Pancreas (tissue), 10 donors: ENCODE measurements at regions not wholly inside any gene's neighbourhood (a gene's known extent, or its start where the extent isn't known, plus 50 kb on each side); places are given as distances from the start of the nearest gene placed in this dataset.
A peak's percentile ranks its signal among the peaks of the same experiment; 100 is the strongest.

Experiments used
- ATAC-seq, 4 donors: fragments of 200-7000 bp; cut with Tn5 transposase; one replicate each; pipeline versions ENCODE4 v1.8.0 to v1.9.1; 2020; ENCODE audit warnings: mild to moderate bottlenecking in 4 of 4, moderate library complexity in 4 of 4
- DNase-seq, 6 donors: peaks; one replicate each; pipeline ENCODE4 v3.0.0-alpha.2; 2020
- FAIRE-seq: peaks from 2 replicates; lab custom pipeline; 2012; peaks lifted over from hg19 to GRCh38; lab: Jason Lieb, UNC
- H3K27ac ChIP-seq, 4 donors: fragments of 200-600 bp; sonication (generic); 1 replicate in 3 of 4; 2 replicates in 1 of 4; pipeline versions ENCODE4 v1.5.0 to v1.8.0; 2020
- H3K27me3 ChIP-seq, 4 donors: fragments of 200-600 bp; one replicate each; pipeline ENCODE4 v1.8.0; 2021
- H3K36me3 ChIP-seq, 3 donors: fragments of 200-600 bp; sonication (generic) in 1 of 3; one replicate each; pipeline versions ENCODE4 v1.5.0 to v1.8.0; 2020 to 2021
- H3K4me1 ChIP-seq, 3 donors: fragments of 200-600 bp; one replicate each; pipeline ENCODE4 v1.8.0; 2021
- H3K4me3 ChIP-seq, 4 donors: fragments of 200-600 bp; sonication (generic) in 2 of 4; one replicate each; pipeline versions ENCODE4 v1.5.0 to v1.8.0; 2020 to 2021
- H3K9me3 ChIP-seq, 4 donors: fragments of 200-600 bp; one replicate each; pipeline ENCODE4 v1.8.0; 2021
- WGBS, 2 donors: extraction: QIAGEN DNeasy Blood & Tissue Kit; methylation state at CpG; one replicate each; pipeline ENCODE4 v1.1.7; 2013; 5-methylcytosine and 5-hydroxymethylcytosine counted together
- intact Hi-C, 3 donors: fragments of 100-400 bp; cut with DNase I; formaldehyde crosslinking; loops; one replicate each; pipeline versions ENCODE4 v1.11.1 to v1.14.2; 2022
- TF ChIP-seq, protein P1 (sequence below), 4 donors: fragments of 200-600 bp; sonication (generic) in 3 of 4; IDR thresholded peaks; one replicate each; pipeline versions ENCODE4 v1.5.0 to v1.8.0; 2021; ENCODE audit warnings: antibody characterized with exemption in 4 of 4
- donor health status: healthy with polysubstance abuse.
- donor health status: DM: no; HTN: no; CAD: no; lungs with moderate emphysema.
- donor health status: DM: no; HTN: no; CAD: no.
- donor health status: control.
- donor health status: control.
- donor health status: Bipolar disorder and iron deficiency.
- donor health status: DM: yes; HTN: yes; CAD: no.
- donor health status: DM: no; HTN: no; CAD: no.
- donor health status: DM: no; HTN: no; CAD: no.
- donor health status: DM: yes; HTN: yes; CAD: no.

DNA sequence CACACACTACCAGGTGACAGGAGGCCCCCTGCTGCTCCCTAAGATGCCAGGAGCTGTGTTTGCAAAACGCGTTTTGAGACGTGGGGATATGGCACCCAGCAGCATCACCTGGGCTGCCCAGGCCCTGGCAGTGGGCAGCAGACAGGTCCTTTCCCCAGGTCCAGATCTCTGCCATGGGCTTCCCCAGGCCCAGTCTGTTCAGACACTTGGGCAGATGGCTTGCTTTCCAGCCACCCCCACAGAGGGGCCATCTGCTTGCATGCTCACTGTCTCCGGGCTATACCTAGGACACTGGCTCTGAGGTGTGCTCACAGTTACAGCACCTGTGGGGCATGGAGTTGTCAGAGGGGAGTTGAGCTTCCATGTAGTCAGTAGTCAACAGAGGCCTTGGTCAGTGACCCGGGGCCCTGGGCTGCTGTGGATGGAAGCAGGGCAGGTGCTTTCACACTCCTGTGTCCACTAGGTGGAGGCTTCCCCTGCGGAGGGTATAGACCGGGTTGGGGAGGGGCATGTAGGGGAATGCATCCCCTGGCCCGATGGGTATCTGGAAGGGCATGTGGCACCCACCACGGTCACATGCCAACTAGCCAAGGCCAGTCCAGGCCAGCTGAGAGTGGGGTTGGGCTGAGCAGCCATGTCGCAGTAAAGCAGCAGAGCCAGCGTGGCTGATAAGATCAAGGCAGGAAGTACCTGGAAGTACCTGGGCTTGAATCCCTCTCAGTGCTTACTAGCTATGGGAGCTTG lies 185.4 kb upstream of the SLC24A3 start:
- no peak for ATAC-seq
- Histone ChIP-seq H3K4me3 (no peak overlapping the region), H3K27me3 (no peaks in the 10 kb centered on the region), H3K4me1 (no peaks in the 10 kb centered on the region), H3K36me3 (no peaks in the 10 kb centered on the region), H3K9me3 (no peaks in the 10 kb centered on the region), H3K27ac (no peak overlapping the region)
- peak in 1 of 6 donors; percentile 46 for DNase-seq
- no peak for FAIRE-seq
- intact Hi-C loops, result no loop called here
- 57 to 62% methylated on average over 11 of the region's 11 CpGs for WGBS, 2 donors
- TF ChIP-seq, protein P1, sequence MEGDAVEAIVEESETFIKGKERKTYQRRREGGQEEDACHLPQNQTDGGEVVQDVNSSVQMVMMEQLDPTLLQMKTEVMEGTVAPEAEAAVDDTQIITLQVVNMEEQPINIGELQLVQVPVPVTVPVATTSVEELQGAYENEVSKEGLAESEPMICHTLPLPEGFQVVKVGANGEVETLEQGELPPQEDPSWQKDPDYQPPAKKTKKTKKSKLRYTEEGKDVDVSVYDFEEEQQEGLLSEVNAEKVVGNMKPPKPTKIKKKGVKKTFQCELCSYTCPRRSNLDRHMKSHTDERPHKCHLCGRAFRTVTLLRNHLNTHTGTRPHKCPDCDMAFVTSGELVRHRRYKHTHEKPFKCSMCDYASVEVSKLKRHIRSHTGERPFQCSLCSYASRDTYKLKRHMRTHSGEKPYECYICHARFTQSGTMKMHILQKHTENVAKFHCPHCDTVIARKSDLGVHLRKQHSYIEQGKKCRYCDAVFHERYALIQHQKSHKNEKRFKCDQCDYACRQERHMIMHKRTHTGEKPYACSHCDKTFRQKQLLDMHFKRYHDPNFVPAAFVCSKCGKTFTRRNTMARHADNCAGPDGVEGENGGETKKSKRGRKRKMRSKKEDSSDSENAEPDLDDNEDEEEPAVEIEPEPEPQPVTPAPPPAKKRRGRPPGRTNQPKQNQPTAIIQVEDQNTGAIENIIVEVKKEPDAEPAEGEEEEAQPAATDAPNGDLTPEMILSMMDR (IDR thresholded peaks at IDR 0.05), result no peak

DNA sequence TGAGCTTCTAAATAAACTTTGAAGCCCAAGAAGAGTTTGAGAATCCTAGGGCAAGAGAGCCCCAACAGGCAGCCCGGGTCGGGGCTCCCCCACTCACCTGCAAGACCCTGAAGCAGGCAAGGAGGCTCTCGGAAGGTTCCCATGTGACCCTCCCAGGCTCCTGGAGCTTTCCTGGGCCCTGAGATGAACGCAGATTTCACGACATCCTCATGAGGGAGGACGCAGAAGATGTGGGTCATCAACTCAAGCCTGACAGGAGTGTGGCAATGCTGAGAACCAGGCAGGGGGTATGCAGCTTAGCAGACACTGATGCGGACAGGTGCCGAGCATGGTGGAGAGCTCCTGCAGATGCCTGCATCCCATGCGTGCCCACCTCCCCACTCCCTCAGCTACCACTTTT lies 184.5 kb upstream of the SLC24A3 start:
- no peak for DNase-seq
- FAIRE-seq, result no peak
- no peaks in the 10 kb centered on the region for H3K9me3 ChIP-seq
- no peak for ATAC-seq
- intact Hi-C loops, result no loop called here
- H3K4me1 ChIP-seq, result no peaks in the 10 kb centered on the region
- H3K27ac ChIP-seq, result no peak overlapping the region
- H3K36me3 ChIP-seq, result no peaks in the 10 kb centered on the region
- H3K27me3 ChIP-seq, result no peaks in the 10 kb centered on the region
- WGBS, 2 donors, result 76 to 81% methylated on average over 9 of the region's 9 CpGs
- TF ChIP-seq, protein P1 (IDR thresholded peaks at IDR 0.05), result no peak
- no peak overlapping the region for H3K4me3 ChIP-seq

DNA sequence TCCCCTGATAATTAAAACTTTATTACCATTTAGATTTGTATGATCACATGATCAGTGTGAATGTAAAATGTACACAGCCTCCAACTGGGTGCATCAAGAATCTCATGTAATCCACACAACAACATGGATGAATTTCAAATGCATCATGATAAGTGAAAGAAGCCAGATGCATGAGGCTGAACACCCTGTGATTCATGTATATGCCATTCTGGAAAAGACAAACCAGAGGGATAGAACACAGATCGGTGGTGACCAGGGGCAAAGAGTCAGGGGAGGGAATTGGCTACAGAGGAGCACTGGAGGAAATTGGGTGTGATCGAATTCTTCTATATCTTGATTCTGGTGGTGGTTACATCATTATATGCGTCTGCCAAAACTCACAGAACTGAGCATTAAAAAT lies 170.7 kb upstream of the SLC24A3 start:
- no peaks in the 10 kb centered on the region for H3K4me1 ChIP-seq
- FAIRE-seq (no peak), DNase-seq (no peak), ATAC-seq (no peak)
- H3K9me3 ChIP-seq, result no peaks in the 10 kb centered on the region
- no peaks in the 10 kb centered on the region for H3K36me3 ChIP-seq
- H3K4me3 ChIP-seq, result no peak overlapping the region
- 50 to 63% methylated on average over 3 of the region's 3 CpGs for WGBS, 2 donors
- H3K27ac ChIP-seq, result no peak overlapping the region
- no peaks in the 10 kb centered on the region for H3K27me3 ChIP-seq
- TF ChIP-seq, protein P1 (IDR thresholded peaks at IDR 0.05), result no peak
- intact Hi-C loops, result no loop called here

DNA sequence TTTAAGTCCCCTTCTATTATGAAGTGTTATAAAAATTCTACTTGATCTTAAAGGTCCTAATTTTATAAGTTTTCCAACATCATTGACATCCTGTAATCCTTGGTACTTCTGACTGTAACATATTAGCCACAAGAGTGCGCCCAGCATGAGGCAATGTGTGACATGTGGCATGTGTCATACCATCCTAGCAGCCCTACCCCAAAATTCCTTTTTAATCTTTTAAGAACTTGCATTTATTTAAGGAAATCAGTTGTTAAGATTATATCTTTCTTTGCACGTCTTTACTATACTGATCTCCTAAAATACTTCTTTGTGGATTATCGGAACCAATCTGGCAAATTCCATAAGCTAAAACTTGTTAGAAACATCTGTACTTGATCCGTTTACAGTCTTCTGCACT lies 167.1 kb upstream of the SLC24A3 start:
- no peak for ATAC-seq
- no peaks in the 10 kb centered on the region for H3K9me3 ChIP-seq
- H3K27me3 ChIP-seq, result no peaks in the 10 kb centered on the region
- H3K27ac ChIP-seq, result no peak overlapping the region
- WGBS, 2 donors, result 69 to 70% methylated on average over 4 of the region's 4 CpGs
- DNase-seq, result no peak
- no peak for FAIRE-seq
- intact Hi-C loops, result no loop called here
- TF ChIP-seq, protein P1 (IDR thresholded peaks at IDR 0.05), result no peak
- no peaks in the 10 kb centered on the region for H3K36me3 ChIP-seq
- no peaks in the 10 kb centered on the region for H3K4me1 ChIP-seq
- no peak overlapping the region for H3K4me3 ChIP-seq
